ENCODE measurements at regions not wholly inside any gene's neighbourhood (a gene's known extent, or its start where the extent isn't known, plus 50 kb on each side); places are given as distances from the start of the nearest gene placed in this dataset.

GRCh38 chr4:148574066-148574465, 131.9 kb upstream of the NR3C2 start:
- no peak overlapping the region for H3K4me3 ChIP-seq (ENCODE audit: low read length)
- no peak for TF ChIP-seq CTCF (conservative IDR thresholded peaks at IDR 0.05; ENCODE audit: low read depth, low read length)
- no peak for DNase-seq (ENCODE audit: low read depth)

DNA sequence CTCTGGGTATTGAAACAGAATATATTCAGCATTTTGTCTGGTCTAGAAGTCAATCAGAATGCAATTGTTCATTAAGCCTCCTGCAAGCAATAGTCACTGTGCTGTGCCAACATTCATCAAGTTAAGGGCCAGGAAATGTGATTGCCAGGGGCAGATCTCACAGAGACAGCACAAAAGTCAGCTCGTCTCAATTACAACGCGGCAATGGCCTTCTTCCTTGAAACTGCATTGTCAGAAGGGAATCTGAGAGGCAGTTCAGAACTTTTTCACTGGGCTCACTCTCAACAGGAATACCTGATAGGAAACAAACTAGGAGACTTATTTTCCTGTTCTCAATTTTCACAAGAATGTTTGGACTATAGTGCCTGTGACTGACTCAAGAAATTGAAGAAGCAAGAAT, 131.1 kb upstream of the NR3C2 start:
- DNase-seq (ENCODE audit: low read depth), result no peak
- H3K4me3 ChIP-seq (ENCODE audit: low read length), result no peak overlapping the region
- no peak for TF ChIP-seq CTCF (conservative IDR thresholded peaks at IDR 0.05; ENCODE audit: low read depth, low read length)

- no peak overlapping the region for H3K4me3 ChIP-seq (ENCODE audit: low read length)
- no peak for TF ChIP-seq CTCF (conservative IDR thresholded peaks at IDR 0.05; ENCODE audit: low read depth, low read length)
- peak; percentile 18 for DNase-seq (ENCODE audit: low read depth)
Measured at GRCh38 chr4:148565801-148566200, 123.6 kb upstream of the NR3C2 start.

DNA sequence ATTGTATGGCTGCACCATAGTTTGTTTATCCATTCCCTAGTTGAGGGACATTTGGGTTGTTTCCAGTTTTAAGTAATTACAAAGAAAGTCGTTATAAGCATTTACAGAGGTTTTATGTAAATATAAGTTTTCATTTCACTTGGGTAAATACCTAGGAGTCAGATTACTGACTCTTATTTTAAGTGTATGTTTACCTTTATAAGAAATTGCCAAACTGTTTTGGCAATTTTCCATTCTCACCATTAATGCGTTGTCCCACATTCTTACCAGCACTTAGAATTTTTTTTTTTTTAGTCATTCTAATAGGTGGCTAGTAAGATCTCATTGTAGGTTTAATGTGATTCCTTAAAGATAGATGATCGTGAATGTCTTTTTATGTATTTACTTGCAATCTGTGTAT, 121.5 kb upstream of the NR3C2 start:
- DNase-seq (ENCODE audit: low read depth), result no peak
- no peak for TF ChIP-seq CTCF (conservative IDR thresholded peaks at IDR 0.05; ENCODE audit: low read depth, low read length)
- H3K4me3 ChIP-seq (ENCODE audit: low read length), result no peak overlapping the region

DNA sequence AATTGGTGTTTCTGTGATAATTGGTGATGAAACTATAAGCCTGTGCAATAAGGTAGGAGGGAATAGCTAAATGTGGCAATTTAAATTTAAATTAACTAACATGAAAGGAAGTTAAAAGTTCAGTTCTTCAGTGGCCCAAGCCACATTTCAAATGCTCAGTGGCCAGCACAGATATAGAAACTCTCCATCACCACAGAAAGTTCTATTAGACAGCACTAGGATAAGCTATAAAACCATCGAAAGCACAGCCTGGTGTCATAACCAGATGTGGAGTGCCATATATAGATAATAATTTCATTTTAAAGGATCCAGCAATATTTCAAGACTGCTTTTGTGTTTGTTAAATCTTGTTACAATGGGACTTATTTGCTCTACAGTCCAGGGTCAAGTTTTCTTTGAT, 119.3 kb upstream of the NR3C2 start:
- no peak overlapping the region for H3K4me3 ChIP-seq (ENCODE audit: low read length)
- no peak for TF ChIP-seq CTCF (conservative IDR thresholded peaks at IDR 0.05; ENCODE audit: low read depth, low read length)
- no peak for DNase-seq (ENCODE audit: low read depth)

DNA sequence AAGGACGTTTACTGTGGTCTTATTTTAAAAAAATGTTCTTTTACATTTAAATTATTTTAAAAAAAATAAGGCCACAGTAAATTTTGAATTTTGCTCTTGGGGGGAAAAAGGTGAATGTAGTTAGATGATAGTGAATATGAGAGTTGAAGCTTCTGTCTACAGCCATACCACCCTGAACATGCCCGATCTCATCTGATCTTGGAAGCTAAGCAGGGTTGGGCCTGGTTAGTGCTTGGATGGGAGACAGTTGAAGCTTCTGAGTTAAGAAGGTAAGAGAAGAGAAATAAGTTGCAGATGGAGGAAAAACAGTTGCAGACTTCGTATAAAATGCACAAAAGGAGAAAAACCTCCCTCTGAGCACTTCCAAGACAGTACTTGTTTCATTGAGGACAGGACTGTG, 115.6 kb upstream of the NR3C2 start:
- TF ChIP-seq CTCF (conservative IDR thresholded peaks at IDR 0.05; ENCODE audit: low read depth, low read length), result no peak
- no peak for DNase-seq (ENCODE audit: low read depth)
- H3K4me3 ChIP-seq (ENCODE audit: low read length), result no peak overlapping the region

GRCh38 chr4:148550788-148551187, 108.6 kb upstream of the NR3C2 start:
- no peak for TF ChIP-seq CTCF (conservative IDR thresholded peaks at IDR 0.05; ENCODE audit: low read depth, low read length)
- no peak overlapping the region for H3K4me3 ChIP-seq (ENCODE audit: low read length)
- DNase-seq (ENCODE audit: low read depth), result no peak
